HG02759 (cell line): ENCODE measurements at regions not wholly inside any gene's neighbourhood (a gene's known extent, or its start where the extent isn't known, plus 50 kb on each side); places are given as distances from the start of the nearest gene placed in this dataset.

ENCODE experiments used
- ATAC-seq: cut with Tn5 transposase; IDR thresholded peaks from one replicate; pipeline ENCODE4 v1.9.1; 2021; ENCODE audit warnings: mild to moderate bottlenecking, moderate library complexity; ENCODE audit not compliant: unreplicated experiment

DNA sequence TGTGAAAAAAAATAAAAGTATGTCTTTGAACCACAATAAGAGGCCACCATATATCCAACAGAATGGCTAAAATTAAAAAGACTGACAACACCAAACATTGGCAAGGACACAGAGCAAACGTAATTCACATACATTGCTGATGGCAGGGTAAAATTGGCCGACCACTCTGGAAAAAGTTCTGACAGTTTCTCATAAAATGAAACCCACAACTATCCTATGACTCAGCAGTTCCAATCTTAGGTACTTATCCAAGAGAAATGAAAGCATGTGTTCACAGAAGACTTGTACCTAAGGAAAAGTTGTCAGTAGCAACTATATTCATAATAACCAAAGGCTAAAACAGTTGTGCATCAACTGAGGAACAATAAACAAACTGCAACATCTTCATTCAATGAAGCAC, 357.3 kb upstream of the XYLT1 start:
- ATAC-seq = no peak

DNA sequence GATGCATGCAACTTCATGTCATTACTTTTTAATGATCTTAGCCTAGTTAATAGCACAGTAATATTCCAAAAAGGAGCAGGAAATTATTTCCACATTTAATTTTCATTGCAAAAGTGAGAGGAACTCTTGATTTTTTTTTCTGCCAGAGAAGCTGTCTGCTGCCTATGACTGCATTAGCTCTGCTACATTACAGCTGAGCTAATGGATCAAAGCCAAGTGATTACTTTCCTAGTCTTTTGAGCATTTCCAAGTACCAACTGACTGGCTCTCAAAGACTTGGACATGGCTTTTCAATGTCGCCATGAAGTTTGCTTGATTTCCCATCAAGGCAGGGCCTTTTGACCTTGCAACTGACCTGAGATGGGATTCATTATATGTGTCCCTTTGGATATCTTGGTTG, 356.6 kb upstream of the XYLT1 start:
- ATAC-seq = no peak

DNA sequence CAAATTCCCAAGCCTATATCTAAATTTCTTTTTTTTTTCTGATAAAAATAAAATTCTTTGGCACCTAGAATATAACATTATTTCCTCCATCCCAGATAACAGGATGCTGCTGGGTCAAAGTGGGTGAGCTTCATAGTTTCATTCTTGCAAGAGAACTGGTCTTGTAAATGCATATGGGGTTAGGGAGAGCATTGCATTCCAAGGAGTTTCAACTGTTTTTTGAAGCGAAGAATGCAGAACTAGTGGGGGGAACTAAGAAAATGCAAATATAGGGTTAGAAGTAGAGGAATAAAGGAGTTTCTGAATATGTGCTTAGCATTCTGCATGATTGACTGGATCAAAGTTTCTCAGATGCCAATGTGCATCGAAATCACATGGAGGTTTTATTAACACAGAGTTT, 347.2 kb upstream of the XYLT1 start:
- ATAC-seq = no peak

DNA sequence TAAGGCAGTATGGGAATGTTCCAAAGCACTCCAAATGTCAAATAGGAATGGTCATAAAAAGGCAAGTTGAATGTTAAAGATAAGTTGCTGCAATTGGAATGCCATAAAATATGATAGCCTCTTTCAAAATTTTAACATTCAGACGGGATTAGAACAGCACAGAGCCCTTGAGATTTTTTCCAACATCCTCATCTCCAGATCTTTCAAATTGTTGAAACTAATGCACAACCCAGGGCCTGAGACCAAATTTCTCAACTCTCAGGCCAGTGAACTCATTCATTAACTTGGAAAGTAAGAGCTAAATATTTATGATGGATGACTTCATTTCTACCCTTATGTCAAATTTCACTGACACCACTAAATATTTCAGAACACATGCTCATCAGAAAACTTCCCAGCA, 346.5 kb upstream of the XYLT1 start:
- ATAC-seq = no peak

DNA sequence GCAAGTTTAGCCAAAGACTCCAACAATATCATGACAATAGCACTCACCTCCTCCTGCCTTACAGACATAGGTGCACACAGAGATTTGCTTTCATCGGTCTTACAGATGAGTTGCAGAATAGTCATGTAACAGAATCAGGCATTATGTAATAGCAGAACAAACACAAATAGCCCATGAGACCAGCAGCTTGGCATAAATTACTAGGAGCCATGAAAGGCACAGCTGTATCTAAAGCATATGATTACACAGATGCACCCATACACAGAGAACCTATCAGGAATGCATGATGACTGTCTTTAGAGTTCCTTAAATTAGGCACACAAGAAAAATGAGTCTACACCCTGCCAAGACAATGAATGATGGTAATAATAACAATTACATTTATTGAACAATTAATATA, 342.0 kb upstream of the XYLT1 start:
- no peak for ATAC-seq

DNA sequence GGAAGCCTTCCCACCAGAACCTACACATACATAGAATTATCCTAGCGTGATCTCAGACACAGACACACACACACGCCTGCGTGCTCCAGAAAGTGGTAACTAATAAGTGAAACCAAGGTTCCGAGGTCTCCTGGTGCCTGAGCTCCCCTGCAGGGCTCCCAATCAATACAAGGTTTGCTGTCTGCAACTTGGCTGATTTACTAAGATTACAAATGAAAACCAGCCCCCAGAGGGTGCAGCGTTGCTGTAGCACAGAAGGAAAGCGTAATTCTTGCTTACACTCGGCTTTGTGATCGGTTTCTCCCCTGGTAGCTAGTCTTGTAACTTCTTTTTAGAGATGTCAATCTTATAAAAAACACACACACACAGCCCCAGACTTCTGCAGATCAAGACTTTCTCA, 334.1 kb upstream of the XYLT1 start:
- no peak for ATAC-seq

DNA sequence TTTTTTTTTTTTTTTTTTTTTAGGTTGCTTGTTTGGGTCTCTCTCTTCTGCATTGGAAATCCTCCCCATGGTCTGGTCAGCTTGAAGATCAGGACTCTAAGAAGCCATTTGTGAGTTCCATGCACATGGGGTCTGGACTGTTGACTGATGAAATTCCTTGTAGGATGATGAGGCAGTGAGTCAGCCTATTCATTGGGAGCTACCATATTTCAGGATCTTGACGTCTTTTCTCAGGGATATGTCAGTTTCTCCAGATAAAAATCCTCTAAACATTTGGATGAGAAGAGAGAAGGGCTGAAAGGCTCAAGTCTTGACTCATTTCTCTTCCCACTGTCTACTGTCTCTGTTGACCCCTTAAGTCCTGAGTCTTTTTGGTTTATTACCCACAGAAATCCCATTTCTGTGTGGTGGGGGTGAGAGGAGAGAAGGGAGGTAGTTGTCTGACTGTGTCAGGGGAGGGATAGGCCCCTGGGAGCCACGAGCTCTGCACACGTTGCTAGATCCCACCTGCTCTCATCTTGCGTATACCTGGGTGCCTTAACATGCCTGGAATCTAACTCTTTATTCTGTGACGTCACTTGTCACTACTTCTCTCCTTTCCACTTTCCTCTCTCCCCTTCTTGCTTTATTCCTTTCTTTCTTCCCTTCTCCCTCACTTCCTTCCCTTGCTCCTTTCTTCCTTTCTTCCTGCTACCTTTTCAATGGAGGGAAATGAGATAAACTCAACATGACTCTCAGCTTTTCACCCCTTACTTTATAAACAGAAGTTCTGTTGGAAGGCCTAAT, 333.1 kb upstream of the XYLT1 start:
- ATAC-seq = no peak

DNA sequence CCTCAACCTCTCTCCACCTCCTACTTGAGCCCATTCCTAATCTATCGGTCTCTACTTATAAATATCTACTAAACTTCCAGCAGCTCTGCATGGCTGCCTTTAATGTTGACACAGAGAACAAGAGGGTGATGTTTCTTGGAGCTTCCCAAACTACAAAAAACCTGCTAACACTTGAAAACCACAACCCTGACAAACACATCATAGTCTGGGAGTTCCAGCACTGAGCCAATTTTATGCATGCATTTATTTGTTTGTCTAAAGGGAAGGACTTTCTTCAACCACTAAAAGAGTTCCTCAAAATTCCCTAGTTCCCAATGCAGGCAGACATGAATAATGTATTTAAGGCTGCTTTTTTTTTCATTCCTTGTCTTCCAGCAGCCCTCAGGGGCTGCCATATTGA, 331.8 kb upstream of the XYLT1 start:
- no peak for ATAC-seq

DNA sequence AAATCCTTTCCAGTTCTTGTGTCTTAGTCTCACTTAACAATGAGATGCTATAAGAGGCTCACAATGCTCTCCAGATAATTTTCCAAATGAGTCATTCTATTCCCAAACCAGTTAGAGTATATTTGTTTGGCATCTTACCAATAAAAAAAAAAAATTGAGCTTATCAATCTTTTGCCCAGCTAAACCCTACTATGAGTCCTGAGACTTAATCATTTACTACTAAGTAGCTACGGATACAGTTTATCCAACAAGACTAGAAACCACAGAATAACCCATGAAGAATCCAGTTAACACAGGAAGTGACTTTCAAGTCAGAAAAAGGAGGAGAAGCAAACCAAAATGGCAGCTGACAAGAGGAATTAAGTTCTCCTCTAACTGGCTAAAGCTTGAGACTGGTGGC, 330.3 kb upstream of the XYLT1 start:
- ATAC-seq = no peak

DNA sequence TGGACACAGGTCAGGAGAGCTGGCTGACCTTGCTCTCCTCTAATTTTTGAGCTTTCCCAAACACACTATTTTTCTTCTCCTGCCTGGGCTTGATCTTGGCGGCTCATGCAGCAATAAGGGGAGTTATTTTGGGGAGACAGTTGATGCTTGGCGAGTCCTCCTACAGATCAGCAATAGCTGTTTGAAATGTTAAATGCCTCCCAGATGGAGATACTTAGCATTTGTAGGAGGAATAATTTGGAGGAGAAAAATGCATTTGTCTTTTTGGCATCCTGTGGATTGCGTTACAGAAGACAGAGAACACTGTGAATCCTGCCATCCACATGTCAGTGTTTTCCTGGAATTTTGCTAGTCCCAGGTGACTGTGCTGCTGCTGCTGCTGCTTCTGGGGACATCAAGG, 328.0 kb upstream of the XYLT1 start:
- ATAC-seq = no peak

DNA sequence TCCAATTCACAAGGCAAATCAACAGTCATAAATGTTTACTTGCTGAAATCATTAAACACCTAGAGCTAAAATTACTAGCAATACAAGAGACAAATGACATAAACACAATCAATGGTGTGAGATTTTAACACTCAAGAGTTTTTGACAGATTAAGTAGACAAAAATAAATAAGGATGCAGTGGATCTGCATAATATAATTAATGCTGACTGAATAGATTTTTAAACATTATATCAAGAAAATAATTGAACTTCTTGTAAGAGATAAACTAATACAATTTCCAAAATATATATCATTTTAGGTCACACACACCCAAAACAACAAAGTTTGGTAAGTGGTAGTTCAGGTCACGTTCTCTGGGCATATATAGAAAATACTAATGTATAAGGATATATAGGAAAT, 322.6 kb upstream of the XYLT1 start:
- ATAC-seq = no peak

DNA sequence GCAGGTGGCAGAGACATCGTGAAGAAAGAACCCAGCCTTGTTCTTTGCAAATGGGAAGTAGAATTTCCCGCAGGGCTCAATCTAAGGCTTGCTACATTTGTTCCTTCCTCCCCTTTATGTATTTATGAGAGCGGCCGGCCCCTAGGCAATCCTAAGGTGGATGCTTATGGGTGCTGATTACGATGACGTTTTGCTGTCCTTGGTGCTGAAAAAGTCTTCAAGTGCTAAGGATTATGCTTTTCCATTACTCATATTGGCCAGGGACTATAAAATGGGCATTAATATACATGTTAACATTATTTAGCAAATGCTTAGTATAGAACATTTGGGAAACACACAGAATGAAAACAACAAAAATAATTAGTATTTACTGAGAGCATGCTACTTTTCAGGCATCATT, 313.3 kb upstream of the XYLT1 start:
- no peak for ATAC-seq

DNA sequence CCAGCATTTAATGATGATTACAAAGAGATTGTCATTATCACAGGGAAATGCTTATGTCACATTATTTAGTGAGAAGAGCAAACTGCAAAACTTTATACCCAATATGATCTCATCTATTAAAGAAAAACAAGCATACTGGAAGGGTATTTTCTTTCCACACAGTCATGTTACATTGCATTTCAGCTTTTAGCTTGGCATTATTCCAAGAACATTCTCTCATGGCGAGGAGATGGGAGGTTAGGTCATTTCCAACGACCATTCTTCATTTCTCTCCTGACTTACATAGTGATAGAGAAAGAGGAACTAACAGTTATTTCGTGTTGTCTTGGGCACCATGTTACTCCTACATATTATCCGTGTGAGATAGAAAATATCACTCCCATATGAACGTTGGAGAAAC, 309.4 kb upstream of the XYLT1 start:
- ATAC-seq = no peak

DNA sequence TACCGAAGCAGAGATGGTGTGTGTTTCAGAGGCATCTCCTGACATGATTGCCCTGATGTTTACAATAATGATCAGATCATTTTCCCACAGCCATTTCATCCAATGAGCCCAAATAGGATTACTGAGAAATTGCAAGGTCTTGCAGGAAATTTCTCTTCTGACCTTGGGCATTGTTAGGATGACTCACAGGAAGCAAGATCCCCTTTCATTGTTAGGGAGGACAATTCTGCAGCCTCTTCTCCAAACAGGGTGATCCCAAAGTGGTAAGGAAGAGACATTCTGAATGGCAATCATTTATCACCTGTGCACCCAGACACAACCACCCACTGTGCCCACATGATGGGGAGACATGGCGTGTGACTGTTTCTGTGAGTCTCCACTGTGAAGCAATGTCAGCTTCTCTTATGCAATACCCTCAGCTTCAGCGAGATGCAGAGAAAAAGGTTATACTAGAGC, 306.7 kb upstream of the XYLT1 start:
- ATAC-seq = no peak

DNA sequence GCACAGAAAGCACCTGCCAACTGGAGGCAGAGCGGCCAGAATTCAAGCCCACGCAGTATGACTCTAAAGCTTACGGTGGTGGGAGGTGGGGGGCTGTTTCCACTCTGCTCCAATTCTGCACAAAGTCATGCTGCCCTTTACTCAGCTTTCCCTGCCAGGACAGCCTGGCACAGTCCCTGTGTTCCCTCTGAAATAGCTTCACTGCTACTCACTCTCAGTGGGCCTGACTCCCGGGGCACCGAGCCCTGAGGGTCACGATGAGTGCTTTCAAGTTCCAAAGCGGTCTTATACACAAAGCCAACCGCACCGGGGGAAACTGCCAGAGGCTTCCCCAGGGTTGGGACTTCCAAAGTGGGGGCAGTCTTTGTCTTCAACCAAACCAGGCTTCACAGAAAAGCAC, 306.1 kb upstream of the XYLT1 start:
- ATAC-seq = no peak

DNA sequence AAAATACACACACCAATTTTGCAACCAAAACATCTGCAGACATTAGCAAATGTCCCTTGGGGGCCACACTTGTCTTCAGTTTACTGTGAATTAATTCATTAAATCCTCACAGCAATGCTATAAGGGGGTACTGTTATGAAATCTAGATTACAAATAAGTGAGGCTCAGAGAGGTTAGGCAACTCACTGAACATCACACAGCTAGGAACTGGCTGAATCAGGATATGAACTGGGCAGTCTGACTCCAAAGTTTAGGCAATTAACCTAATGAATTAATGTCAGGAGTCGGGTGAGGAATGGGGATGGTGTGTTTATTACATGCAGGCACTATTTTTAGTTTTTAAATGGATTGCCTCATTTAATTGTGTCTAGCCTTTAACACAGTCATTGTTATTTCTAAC, 305.7 kb upstream of the XYLT1 start:
- ATAC-seq = no peak

DNA sequence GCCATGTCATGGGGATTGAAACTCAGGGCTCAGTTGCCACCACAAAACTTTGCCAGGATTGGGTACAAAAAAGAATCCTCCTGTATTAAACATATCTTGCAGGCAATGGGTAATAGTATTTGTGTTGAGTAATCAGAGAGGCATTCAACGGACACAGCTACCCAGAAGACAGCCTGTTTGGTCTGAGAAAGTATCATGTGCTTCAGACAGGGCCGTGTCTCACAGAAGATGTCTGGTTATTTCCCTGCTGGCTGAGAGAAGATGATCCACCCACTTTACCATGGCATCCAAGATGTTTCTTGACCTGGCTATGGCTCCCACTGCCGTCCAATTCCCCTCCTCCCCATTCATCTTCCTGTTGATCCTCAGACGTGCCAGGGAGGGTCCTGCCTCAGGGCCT, 304.3 kb upstream of the XYLT1 start:
- ATAC-seq = no peak

DNA sequence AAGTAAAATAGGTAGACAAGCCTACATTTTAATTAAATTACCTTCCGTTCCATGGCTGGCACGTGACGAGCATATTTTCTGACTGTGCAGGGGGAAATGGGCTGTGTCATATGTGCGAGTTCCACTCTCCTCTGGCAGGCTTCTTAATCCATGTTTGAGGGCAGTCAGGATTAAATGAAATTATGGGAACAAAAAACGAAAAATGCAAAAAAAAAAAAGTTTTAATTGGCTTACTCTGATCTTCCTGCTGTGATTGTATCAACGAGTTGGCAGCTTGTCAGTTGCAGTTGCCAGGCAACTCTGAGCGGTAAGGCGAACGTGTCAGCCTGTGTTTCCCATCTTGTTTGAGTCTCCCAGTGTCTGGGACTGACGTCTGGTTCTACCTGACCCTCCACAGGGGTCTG, 302.9 kb upstream of the XYLT1 start:
- no peak for ATAC-seq

DNA sequence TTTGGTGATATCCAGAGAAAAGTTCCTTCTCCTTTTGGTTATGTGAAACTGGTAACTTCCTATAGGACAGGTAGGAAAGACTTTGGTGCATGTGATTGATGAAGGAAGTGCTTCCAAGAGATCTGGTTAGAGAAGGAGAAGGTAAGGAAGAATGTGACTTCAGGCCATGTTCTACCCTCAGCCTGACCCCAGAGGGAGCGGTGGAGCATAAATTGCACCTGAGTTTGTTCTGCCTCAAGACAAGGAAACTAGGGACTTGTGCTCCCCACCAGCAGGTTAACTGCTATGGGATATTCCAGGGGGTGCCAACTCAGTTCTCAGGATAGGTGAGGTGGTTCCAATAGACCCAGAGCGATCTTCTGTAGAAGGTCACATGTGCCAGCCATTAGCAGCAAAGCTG, 299.3 kb upstream of the XYLT1 start:
- ATAC-seq = no peak

DNA sequence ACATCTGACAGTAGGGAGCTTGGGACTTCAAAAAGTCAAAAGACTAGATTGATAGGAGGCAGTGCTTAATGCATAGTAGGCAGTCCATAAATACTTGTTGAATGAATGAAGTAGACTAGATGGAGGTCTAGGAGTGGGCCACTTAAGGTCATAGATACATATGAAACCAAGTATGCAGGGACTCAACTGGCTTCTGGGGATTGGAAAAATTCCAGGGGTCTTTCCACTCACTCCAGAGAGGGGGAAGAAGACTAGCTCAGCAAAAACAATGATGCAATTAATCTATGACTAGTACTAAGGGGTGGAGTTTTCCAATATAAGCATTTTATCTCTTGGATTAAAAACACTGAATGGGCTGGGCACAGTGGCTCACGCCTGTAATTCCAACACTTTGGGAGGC, 298.3 kb upstream of the XYLT1 start:
- ATAC-seq = no peak

DNA sequence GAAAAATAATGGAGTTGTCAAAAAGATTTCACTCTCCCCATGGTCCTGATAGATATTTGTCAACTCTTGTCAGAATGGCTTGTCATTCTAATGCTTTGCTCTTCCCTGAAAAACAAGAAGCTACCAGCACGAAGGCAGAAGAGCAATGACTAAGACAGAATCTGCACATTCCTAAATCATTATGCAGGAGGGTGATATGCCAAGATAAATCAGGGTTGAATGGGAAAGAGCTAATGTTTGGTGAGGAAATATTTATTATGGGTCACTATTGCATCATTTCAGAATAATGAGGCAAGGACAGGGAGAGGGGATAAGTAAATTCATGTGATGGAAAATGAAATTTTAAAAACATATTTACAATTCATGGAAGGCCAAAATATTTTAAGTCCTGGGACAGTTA, 297.5 kb upstream of the XYLT1 start:
- no peak for ATAC-seq

DNA sequence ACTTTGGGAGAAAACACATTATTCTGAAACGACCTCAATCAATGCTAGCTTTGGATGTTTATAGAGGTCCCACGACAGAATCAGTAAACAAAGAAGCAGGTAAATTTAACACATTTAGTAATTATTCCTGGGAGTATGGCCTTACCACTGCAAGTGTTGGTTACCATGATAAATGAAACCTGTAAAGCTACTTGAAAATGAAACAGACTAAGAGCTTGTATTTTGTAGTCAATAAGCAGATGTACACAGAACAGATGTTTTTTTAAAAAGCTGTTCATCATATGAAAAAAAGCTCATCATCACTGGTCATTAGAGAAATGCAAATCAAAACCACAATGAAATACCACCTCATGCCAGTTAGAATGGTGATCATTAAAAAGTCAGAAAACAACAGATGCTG, 295.3 kb upstream of the XYLT1 start:
- ATAC-seq = no peak
